ENCODE measurements at regions not wholly inside any gene's neighbourhood (a gene's known extent, or its start where the extent isn't known, plus 50 kb on each side); places are given as distances from the start of the nearest gene placed in this dataset.

DNA sequence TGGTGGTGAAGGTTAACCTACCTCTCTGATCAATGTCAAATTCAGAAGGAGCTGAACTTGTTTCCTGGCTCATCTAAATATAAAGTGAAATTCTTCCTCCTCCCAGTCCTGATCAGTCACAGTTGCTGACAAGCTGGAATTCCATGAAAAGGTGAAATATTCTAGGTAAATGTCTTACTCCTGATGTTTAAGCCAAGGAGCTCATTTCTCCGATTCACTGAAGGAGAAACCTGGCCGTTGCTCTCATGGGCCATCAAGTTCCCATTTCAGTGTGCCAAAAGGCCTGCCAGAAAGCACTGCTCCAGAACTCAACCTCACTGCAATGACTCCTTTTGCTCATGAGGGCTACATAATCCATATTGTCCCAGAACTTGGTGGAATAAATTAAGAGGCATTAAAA, 707.5 kb downstream of the GALC start:
- ATAC-seq (ENCODE audit: low read depth) (no peak), DNase-seq (no peak)
- Histone ChIP-seq H3K27ac (ENCODE audit: insufficient read depth, low read length) (no peak overlapping the region), H2BK5ac (ENCODE audit: low read depth, low read length, poor library complexity, severe bottlenecking) (no peak overlapping the region), H4K5ac (ENCODE audit: low read depth, low read length) (no peak overlapping the region), H3K9ac (ENCODE audit: low read depth, low read length) (no peak overlapping the region), H4K91ac (ENCODE audit: insufficient read depth, low read depth, low read length) (no peak overlapping the region), H3K18ac (ENCODE audit: low read depth, low read length) (no peak overlapping the region), H3K56ac (ENCODE audit: extremely low read depth, insufficient read depth, low read length) (no peak overlapping the region), H2BK20ac (ENCODE audit: low read depth, low read length) (no peak overlapping the region), H2AFZ (replicated peaks; ENCODE audit: low read length, poor library complexity) (no peak overlapping the region), H3K4me3 (ENCODE audit: insufficient read depth, low read depth, low read length) (no peak overlapping the region), H3K9me3 (ENCODE audit: control insufficient read depth, insufficient read depth, low read length) (0 out of 2 replicates have a peak, but pooled peaks cover 2% of the 10 kb centered on the region), H2AK5ac (ENCODE audit: low read depth, low read length) (no peak overlapping the region), H3K14ac (replicated peaks; ENCODE audit: low read depth, low read length) (no peak overlapping the region), H3K4ac (ENCODE audit: low read depth, low read length) (no peak overlapping the region), H3K79me1 (ENCODE audit: low read depth in 1 of 2, low read length in 2 of 2) (no peaks in the 10 kb centered on the region), H3K27me3 (ENCODE audit: control insufficient read depth, insufficient read depth, low read length) (no peaks in the 10 kb centered on the region), H2AK9ac (replicated peaks; ENCODE audit: low read depth, low read length, poor library complexity) (no peak overlapping the region), H4K20me1 (ENCODE audit: insufficient read depth, low read length) (no peaks in the 10 kb centered on the region), H2BK15ac (ENCODE audit: low read depth, low read length) (no peak overlapping the region), H2BK120ac (ENCODE audit: low read depth, low read length) (no peak overlapping the region), H3K36me3 (ENCODE audit: control insufficient read depth, insufficient read depth, low read length) (no peaks in the 10 kb centered on the region), H3K4me1 (ENCODE audit: control insufficient read depth, insufficient read depth, low read length) (no peaks in the 10 kb centered on the region), H3K9me1 (ENCODE audit: insufficient read depth, low read length) (no peaks in the 10 kb centered on the region), H3K23ac (ENCODE audit: low read depth, low read length) (no peak overlapping the region), H3K4me2 (ENCODE audit: low read depth, low read length) (no peak overlapping the region), H4K8ac (ENCODE audit: low read depth in 2 of 2, low read length in 2 of 2) (no peak overlapping the region)
- POLR2A ChIA-PET (ENCODE audit: unreplicated experiment) = no interaction called here
- CTCF ChIA-PET = no interaction called here
- TF ChIP-seq CHD1 (IDR thresholded peaks at IDR 0.05; ENCODE audit: low read depth, low read length) (no peak), MAFK (IDR thresholded peaks at IDR 0.05; ENCODE audit: low read depth, low read length) (no peak), RAD21 (IDR thresholded peaks at IDR 0.05; ENCODE audit: low read length) (no peak), RFX5 (IDR thresholded peaks at IDR 0.05; ENCODE audit: low read depth, low read length) (no peak), MAZ (IDR thresholded peaks at IDR 0.05; ENCODE audit: borderline replicate concordance, low read depth, low read length) (no peak), MXI1 (IDR thresholded peaks at IDR 0.05; ENCODE audit: borderline replicate concordance, low read depth, low read length) (no peak), RCOR1 (IDR thresholded peaks at IDR 0.05; ENCODE audit: insufficient replicate concordance, low read length) (no peak), CEBPB (IDR thresholded peaks at IDR 0.05; ENCODE audit: low read depth, low read length) (no peak), FOS (IDR thresholded peaks at IDR 0.05; ENCODE audit: low read depth, low read length) (no peak), SMC3 (IDR thresholded peaks at IDR 0.05; ENCODE audit: low read depth, low read length) (no peak), NFE2L2 (IDR thresholded peaks at IDR 0.05; ENCODE audit: low read depth, low read length) (no peak), POLR2A (IDR thresholded peaks at IDR 0.05; ENCODE audit: low read depth, low read length) (no peak), BHLHE40 (IDR thresholded peaks at IDR 0.05; ENCODE audit: low read depth, low read length) (no peak)
- TF ChIP-seq, protein P1, sequence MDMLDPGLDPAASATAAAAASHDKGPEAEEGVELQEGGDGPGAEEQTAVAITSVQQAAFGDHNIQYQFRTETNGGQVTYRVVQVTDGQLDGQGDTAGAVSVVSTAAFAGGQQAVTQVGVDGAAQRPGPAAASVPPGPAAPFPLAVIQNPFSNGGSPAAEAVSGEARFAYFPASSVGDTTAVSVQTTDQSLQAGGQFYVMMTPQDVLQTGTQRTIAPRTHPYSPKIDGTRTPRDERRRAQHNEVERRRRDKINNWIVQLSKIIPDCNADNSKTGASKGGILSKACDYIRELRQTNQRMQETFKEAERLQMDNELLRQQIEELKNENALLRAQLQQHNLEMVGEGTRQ (IDR thresholded peaks at IDR 0.05; ENCODE audit: low read depth, low read length) = no peak
- TF ChIP-seq, protein P2, sequence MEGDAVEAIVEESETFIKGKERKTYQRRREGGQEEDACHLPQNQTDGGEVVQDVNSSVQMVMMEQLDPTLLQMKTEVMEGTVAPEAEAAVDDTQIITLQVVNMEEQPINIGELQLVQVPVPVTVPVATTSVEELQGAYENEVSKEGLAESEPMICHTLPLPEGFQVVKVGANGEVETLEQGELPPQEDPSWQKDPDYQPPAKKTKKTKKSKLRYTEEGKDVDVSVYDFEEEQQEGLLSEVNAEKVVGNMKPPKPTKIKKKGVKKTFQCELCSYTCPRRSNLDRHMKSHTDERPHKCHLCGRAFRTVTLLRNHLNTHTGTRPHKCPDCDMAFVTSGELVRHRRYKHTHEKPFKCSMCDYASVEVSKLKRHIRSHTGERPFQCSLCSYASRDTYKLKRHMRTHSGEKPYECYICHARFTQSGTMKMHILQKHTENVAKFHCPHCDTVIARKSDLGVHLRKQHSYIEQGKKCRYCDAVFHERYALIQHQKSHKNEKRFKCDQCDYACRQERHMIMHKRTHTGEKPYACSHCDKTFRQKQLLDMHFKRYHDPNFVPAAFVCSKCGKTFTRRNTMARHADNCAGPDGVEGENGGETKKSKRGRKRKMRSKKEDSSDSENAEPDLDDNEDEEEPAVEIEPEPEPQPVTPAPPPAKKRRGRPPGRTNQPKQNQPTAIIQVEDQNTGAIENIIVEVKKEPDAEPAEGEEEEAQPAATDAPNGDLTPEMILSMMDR (conservative IDR thresholded peaks at IDR 0.05; ENCODE audit: low read depth, low read length) = no peak
- TF ChIP-seq, protein P3, sequence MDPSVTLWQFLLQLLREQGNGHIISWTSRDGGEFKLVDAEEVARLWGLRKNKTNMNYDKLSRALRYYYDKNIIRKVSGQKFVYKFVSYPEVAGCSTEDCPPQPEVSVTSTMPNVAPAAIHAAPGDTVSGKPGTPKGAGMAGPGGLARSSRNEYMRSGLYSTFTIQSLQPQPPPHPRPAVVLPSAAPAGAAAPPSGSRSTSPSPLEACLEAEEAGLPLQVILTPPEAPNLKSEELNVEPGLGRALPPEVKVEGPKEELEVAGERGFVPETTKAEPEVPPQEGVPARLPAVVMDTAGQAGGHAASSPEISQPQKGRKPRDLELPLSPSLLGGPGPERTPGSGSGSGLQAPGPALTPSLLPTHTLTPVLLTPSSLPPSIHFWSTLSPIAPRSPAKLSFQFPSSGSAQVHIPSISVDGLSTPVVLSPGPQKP (IDR thresholded peaks at IDR 0.05; ENCODE audit: borderline replicate concordance, low read depth, low read length) = no peak
- no TSS peak for BruUV-seq (replicated peaks)
- in situ Hi-C loops (cut with MboI; ENCODE audit: low sequenced_read_pairs) (no loop called here), intact Hi-C loops (cut with micrococcal nuclease) (no loop called here), dilution Hi-C loops (cut with HindIII; ENCODE audit: low sequenced_read_pairs, unreplicated experiment) (no loop called here)
- WGBS, 2 experiments (ENCODE audit: extremely low coverage in 2 of 2, insufficient read length in 1 of 2) = no CpG with 5 or more reads among the region's 2 CpGs

All from IMR-90 (cell line).